GM19239 (cell line): ENCODE measurements at regions not wholly inside any gene's neighbourhood (a gene's known extent, or its start where the extent isn't known, plus 50 kb on each side); places are given as distances from the start of the nearest gene placed in this dataset.

Experiments used
- DNase-seq: peaks from one replicate; pipeline ENCODE4 v3.0.0; 2011; ENCODE audit warnings: low spot score; ENCODE audit not compliant: insufficient read length
- FAIRE-seq: peaks from 2 replicates; lab custom pipeline; 2011; peaks lifted over from hg19 to GRCh38; lab: Jason Lieb, UNC

DNA sequence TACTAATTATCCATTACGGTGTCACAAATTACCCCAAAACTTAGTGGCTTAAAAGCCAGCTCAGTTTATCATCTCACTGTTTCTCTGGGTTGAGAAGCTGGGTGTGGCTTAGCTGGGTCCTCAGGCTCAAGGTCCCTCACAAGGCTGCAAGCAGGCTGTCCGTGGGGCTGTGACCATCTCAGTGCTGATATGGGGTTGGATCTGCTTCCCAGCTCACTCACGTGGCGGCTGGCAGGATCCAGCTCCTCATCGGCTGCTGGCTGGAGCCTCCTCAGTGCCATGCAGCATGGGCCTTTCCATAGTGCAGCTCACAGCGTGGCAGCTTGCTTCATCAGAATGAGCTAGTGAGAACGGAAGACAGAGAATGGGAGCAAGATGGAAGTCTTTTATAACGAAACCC is 128.5 kb upstream of the CPEB4 start:
- FAIRE-seq (no peak), DNase-seq (no peak)

DNA sequence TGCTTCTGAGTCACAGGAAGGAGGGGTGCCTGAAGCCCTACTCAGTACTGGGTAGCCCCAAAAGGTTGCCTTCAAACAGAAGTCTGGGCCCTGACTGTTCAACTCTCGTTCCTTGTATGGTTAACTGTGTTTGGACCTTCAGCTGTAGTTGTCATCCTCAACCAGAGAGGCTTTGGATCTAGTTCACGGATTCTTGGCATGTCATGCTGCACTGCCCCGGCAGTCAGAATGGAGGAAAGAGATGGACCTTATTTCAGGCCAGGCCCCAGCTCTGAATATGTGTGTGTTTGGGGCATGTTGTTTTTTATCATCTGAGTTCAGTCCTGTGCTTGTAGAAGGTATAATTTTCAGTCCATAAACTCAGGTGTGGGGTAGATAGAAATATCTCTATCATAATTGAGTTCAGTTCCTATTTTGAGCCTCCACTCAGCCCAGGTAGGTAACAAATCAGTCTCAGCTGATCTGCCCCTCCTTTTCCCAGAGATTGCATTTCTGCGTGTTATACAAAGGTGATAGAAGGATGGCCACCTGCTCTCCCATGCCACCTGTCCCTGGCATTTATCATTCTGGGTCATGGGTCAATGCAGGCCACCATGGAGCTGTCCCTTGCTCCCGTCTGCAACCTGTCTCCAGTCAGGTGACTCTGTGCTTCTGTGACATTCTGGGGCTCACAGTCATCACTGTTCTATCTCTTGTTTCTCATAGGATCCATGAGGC is 127.5 kb upstream of the CPEB4 start:
- FAIRE-seq (no peak), DNase-seq (no peak)

DNA sequence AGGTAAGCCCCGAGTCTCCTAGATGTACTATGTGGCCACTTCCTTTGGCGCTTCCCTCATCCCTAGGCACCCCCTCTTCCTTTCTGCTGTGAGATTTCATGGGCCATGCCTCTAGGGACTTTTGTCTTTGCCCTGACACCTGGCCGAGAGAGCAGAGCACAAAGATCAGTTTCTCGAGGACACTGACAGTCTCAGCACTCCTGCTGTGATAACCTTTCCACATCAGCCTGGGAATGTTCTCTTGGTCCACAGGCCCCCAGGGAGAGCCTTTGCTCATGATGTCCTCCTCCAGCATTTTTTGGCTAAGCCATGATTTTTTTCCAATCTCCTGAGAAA is 127.0 kb upstream of the CPEB4 start:
- no peak for FAIRE-seq
- DNase-seq: no peak

DNA sequence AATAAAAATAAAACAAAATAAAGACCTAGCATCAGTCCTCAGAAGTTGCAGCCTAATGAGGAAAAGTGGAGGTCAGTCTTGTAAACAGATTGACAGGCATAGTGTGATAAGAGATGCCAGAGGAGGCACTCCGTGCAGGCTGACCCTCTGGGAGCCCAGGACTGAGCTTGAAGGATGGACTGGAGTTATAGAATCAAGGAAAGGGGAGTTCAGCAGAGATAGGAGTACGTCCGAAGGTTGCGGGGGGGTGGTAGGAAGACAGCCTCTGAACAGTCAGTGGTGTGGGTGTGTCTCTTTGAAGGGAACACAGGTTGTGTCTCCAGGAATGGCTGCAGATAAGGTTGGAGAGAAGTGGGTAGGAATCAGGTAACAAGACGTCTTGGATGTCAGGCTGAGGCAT is 126.1 kb upstream of the CPEB4 start:
- FAIRE-seq (no peak), DNase-seq (no peak)

DNA sequence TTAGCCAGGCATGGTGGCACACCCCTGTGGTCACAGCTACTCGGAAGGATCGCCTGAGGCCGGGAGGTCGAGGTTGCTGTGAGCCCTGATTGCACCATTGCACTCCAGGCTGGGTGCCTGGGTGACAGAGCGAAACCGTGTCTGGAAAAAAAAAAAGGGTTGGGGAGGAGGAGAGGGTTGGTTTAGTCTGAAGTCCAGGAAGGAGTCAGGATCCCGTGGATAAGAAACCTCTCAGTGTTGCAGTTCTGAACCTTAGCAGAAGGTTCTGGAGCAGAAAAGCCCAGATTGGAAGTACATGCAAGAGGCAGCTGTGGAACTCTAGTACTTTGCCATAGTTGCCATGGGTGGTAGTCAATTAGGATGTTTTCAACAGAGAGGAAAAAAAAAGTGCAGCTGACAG is 125.2 kb upstream of the CPEB4 start:
- no peak for DNase-seq
- no peak for FAIRE-seq

DNA sequence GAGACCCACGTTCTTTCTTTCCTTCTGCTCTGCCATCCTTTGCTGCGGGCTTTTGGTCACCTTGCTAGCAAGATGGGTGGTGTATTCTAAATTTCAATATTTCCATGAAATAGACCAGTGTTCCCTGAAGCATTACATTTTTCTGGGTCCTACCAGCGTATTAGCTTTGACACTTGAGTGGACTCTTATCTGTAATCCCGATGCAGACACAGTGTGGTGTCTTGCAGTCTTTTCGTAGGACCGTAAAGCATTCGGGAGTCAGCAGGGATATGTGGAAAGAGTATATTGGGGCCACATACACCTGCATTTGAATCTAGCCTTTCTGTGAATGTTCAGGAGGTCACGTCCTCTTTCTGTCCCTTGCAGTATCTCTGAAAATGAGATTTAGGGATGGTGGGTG is 124.7 kb upstream of the CPEB4 start:
- DNase-seq: no peak
- FAIRE-seq: no peak

DNA sequence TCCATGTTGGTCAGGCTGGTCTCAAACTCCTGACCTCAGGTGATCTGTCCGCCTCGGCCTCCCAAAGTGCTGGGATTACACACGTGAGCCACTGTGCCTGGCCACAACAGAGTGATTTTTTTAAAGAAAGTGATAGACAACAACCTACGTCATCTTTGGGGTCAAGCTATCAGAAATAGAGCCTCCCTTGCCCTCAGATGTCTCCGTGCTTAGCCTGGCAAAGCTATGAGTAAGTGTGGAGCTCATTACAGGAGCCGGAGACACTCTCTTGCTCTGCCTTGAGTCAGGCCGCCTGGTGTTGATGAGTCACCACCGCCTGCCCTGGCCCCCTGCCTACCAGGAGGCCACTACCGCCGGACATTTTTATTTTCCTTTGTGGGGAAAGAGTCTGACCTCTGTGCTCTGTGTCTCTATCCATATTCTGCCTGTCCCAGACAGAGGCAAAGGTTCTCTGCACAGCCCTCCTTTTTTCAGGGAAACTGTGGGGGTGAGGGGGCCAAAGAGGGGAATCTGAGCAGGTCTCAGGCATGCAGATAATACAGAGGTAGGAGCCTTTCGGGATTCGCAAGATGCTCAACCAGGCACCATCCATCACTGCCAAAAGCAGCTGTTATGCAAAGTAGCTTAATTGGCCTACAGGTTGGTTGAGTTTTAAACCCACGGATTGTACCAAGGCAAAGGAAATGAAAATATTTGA is 123.7 kb upstream of the CPEB4 start:
- DNase-seq: no peak
- no peak for FAIRE-seq

DNA sequence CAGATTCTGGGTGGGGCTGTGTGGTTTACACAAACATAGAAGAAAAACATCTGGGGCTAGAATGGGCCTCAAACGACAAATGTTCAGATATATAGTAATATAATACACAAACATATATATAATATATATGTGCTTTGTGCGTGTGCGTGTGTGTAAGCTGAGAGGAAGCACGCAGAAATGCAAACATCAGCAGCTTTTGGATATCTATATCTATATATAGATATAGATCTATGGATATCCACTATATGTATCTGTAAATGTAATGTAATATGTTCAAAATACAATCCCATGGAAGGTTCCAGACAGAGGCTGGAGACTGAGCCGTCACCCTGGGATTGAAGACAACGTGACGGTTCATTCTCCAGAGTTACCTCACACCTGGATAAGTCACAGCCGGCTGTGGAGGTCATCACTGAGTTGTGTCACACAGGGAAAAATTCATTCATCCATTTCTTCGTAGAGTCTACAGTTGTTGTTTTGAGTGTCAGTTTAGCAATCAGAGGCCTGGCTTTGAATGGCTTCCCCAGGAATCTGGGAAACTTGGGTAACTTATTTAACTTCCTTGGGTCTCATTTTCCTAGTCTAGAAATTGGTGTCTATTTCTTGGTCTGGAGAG is 123.0 kb upstream of the CPEB4 start:
- no peak for DNase-seq
- FAIRE-seq: no peak

DNA sequence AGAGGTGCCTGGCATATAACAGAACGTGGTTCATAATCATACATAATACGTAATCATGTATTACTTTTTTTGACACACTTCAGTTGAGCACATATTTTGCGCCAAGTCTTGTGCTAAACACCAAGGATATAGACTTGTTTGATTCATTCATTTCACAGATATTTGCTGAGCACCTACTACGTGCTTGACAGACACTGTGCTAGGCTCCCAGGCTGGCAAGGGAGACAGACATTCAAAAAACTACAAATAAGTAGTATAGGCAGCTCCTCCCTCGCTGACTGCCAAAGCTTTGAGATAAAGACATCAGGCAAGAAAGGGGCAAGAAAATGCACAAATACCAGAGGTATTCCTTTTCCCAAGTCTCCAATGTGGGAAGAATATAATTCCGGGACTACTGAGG is 122.5 kb upstream of the CPEB4 start:
- no peak for FAIRE-seq
- no peak for DNase-seq

DNA sequence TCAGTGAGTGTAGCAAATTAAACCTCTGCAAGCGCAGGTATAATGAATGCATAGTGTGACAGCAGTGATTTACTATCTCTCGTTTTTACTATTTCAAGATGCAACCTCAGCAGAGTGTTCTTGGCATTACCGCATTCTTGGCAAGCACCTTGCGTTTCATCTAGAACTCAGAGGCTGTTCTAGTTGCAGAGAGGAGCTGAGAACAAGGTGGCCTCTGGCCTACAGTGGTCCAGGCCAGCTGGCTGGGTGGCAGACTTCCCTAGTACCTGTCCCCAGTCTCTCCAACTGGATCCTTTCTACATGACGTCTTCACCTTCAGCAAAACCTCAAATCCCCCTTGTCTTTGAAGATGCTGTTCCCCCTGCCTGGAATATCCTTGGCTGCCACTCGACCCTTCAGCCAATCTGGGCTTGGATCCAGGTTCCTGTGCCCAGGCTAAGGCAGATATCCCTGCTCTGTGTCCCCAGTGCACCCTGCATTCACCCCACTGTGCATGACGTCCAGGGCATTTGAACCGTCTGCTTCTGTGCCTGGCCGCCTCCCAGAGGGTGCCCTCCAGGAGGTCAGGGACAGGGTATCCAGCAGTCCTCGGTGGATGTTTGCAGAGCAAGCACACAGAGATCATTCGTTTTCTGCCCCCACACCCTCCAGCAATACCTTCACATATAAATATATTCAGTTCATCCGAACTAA is 120.4 kb upstream of the CPEB4 start:
- no peak for FAIRE-seq
- no peak for DNase-seq

DNA sequence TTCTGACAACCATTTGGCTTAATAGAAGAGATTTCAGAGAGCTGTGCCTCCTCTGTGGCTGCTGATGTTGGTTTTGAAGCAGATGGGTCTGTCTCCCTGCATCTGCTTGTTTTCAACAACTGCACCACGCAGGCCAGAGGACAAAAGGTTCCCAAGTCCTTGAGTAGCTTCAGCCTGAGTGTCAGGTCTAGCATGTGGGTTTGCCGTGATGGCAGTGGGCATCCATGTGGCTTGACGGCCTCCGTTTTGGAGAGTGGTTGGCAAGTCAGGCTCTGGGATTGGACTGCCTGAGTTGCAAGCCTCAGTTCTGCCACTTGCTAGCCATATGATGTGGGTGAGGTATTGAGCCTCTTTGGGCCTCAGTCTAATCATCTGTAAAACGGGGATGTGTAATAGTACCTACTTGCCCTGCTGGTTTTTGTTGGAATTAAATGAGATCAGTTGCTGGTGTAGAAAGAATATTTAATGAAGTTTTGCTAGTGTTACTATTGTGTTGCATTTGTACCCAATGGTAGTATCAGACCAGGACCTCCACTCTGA is 119.8 kb upstream of the CPEB4 start:
- DNase-seq (no peak), FAIRE-seq (no peak)

DNA sequence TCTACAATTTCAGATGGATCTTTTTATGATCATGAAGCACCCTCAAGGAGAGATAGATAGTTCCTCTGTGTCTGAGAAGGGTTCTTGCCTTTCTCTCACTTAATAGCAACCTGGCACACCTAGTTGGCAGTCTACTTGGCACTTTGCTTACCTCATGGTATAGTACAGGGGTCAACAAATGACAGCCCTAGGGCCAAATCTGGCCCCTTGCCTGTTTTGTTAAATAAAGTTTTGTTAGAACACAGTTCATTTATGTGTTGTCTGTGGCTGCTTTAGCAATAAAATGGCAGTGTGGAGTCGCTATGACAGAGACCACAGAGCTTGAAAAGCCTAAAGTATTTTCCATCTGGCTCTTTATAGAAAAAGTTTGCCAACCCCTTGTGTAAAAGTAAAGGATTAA is 119.3 kb upstream of the CPEB4 start:
- FAIRE-seq: no peak
- no peak for DNase-seq

DNA sequence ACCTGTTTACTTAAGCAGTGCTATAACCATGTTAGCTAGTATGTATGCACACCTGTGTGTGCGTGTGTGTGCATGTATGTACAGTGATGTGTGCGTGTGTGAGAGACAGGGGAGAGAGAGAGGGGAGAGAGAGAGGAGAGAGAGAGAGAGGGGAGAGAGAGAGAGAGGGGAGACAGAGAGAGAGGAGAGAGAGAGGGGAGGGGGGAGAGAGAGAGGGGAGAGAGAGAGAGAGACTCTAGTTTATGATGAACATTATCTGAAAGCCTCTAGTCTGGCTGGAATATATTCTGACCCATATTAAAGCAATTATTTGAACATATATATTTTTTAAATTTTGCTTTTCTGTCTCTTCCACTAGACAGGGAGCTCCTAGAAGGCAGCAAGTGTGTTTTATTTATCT is 117.5 kb upstream of the CPEB4 start:
- DNase-seq: no peak
- no peak for FAIRE-seq

DNA sequence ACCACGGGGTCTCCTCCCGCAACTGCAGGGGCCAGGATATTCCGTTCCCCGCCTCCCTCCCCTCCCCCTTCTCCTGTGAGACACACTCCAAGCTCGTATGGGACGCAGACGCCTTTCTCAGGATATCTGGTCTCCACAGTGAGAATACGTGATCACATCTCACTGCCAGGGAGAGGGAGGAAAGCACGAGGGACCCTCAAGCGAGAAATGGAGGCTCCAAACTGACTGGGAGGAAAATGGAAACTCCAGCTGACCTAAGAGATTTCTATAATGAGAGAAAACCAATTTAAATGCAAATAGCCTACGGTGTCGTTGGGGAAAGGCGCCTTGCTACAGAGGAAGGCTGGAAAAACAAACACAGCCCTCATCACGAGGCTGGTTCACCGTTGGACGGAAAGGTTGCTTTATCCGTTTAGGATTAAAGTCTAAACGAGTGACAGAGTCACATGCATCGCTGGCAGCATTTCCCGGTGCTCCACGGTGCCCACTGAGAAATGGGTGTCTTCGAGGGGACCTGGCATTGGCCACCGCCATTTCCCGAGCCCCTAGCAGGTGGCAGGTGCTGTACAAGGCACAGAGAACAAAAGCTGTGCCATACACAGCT is 116.9 kb upstream of the CPEB4 start:
- no peak for FAIRE-seq

DNA sequence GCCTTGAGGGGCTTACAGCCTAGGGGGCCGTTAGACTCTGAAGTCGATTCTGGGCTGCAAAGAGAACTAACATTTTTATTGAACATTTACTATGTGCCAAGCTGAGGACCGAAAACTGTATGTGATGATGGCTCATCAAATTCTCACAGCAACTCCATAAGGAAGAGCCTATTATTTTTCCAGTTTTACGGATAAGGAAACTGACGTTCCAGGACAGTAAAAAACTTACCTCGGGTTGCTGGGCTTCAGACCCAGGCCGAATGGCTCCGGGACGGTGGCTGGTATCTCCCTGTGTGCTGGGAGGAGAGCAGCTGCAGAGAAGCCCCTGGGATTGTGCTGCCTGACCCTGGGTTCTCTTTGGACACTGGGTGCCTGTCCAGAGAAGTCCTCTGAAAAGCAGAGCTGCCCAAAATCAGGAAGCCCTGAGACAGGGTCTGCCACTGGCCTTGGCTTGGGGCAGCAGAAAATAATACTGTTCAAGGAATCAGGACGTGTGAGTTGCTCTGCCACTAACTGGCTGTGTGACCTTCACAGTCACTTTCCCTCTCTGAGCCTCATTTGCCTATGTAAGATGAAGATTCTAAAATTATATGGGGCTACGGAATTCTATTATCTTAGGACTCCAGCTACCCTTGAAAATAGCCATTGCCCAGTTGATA is 116.3 kb upstream of the CPEB4 start:
- no peak for FAIRE-seq
- no peak for DNase-seq

More for the DNA sequence above, 116.9 kb upstream of the CPEB4 start:
- no peak for DNase-seq

DNA sequence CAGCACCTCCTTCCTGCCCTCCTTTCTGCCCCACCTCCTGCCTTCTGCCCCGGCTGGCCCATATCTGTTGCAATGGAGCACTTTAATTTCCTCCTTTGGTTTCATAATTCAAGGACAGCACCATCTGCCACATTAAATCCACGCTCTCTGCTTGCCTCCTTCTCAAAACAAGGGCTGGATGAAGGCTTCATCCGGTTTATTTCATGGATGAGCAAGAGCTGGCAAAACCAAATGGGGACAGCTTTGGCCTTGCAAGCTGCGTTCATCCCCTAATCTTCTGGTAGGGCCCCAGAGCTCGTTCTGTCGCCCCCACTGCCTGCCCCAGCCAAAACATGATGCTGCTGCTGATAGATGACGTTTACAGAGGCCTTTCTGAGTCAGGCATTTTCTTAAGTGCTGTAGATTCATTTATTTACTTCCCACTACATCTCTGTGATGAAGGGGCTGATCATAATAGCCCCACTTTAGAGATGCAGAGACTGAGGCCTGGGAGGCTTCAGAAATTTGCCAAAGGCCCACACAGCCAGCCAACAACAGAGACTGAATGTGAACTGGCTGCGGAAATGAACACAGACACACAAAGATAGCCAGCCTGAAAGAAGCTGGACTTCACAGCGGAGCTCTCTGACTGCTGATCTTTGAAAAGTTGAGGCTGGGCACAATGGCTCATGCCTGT is 115.6 kb upstream of the CPEB4 start:
- no peak for FAIRE-seq
- no peak for DNase-seq

DNA sequence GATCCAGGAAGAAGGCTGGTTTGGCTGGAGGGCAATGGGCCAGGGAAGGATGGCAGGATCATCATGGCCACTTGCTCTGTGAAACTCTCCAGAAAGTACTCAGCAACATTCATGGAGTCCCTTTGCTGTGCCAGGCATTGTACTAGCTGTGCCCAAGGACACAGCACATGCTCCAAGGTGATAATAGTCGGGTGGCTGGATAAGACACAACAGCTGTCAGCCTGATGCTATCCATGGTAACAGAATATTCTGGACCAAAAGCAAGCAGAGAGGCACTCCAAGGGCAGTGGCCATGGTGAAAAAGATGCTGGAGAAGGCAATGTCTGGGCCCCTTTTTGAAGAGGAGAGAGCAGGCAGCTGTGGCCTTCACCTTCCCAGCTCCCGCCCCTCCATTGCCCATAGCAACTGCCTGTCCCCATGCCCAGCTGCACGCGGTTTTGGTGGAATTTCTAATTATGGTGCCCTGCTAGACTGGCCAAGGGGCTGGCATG is 113.8 kb upstream of the CPEB4 start:
- DNase-seq (no peak), FAIRE-seq (no peak)

DNA sequence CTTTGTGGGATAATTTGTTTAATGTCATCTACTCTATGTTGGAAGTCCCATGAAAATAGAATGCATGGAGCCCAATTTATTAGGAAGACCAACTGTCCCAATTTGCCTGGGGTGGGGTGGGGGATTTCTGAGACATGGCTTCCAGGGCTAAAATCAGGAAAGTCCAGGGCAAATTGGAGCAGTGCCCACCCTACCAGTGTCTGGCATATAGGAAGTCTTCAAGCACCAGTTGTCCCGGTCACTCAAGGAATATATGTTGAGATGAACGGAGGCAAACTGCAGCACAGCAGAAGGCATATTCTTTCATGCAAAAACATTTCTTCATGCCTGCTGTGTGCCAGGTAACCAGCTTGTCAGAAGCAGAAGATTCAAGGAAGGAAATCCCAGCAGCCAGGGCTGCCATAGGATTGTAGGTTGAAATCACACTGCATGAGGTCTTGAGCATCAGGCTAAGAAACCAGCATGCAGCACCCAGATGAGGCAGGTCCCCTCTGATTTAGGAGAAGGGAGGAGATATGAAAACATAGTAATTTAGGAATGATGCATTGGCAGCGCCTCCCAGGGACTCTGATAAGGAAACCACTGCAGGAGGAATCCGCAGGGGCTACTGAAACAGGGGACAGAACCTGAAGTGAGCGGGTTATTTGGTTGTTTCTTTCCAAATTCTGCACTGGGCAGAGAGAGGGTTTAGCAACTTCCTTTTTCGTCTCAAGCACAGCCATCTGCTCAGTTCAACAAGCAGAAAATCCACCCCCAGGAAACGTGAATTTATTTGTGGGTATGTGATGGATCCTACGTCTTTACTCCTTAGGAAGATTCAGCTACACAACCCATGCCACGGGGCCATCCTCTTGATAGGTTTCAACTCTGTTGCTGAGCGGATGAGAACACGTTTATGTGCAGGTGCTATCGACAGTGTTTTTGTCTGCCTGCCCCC is 112.6 kb upstream of the CPEB4 start:
- DNase-seq: no peak
- no peak for FAIRE-seq
